Erythroblast (primary cell): ENCODE measurements at regions not wholly inside any gene's neighbourhood (a gene's known extent, or its start where the extent isn't known, plus 50 kb on each side); places are given as distances from the start of the nearest gene placed in this dataset.
"Not testable (repeated sequence)": the region's sequence is repeated elsewhere in the genome, so short reads cannot be mapped to it uniquely, and the experiment has no call there.

Experiments
- GATA1 ChIP-seq: IDR thresholded peaks from 2 replicates; pipeline ENCODE4 v1.6.1; 2011; ENCODE audit warnings: low read depth, mild to moderate bottlenecking, control low read depth, low read length, moderate library complexity
- POLR2A ChIP-seq: IDR thresholded peaks from 2 replicates; pipeline ENCODE4 v1.6.1; 2011; ENCODE audit warnings: mild to moderate bottlenecking, low read length

DNA sequence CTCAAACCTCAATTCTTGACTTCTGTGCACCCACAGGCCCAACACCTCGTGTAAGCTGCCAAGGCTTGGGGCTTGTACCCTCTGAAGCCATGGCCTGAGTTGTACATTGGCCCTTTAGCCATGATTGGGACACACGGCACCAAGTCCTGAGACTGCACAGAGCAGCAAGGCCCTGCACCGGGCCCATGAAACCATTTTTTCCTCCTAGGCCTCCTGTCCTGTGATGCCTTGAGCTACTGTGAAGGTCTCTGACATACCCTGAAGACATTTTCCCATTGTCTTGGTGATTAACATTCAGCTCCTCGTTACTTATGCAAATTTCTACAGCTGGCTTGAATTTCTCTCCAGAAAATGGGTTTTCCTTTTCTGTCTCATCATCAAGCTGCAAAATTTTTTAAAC lies 52.3 kb upstream of the FRG1 start:
- not testable (repeated sequence) for TF ChIP-seq POLR2A, GATA1
